ENCODE measurements at regions not wholly inside any gene's neighbourhood (a gene's known extent, or its start where the extent isn't known, plus 50 kb on each side); places are given as distances from the start of the nearest gene placed in this dataset.

DNA sequence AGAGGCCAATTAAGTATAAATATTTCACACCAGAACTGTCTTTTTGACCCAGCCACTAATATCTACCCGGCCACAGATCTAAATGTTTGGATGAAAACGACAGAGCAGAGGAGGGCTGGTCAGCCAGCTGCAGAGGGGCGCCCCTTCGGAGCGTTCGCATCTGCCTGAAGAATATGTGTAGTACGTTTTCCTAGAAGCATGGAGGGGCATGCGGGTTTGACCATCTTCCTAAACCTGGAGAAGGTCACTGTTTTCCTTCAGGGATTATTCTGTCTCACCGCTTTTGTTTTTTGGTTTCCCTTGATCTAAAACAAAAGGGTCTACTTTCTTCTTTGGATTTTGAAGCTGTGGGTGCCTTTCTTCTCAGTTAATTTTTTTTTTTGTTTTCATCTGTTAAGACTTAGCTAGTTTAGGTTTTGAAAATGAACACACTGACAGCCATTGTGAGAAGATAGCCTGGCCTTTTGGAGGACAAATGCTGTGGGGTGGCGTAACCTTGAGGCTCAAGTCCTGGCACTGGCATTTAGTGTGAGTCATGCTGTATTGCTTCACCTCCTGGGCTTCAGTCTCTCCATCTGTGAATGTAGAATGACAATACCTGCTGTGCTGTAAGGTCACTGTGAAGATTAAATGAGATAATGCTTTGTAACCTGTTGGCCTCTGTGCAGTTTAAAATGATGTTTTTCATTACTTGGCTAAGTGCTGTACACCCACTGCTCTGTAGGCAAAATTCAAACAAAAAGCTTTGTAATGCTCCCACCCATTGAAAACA is 74.1 kb upstream of the IRF2BP2 start:
- DNase-seq = peak; percentile 26

DNA sequence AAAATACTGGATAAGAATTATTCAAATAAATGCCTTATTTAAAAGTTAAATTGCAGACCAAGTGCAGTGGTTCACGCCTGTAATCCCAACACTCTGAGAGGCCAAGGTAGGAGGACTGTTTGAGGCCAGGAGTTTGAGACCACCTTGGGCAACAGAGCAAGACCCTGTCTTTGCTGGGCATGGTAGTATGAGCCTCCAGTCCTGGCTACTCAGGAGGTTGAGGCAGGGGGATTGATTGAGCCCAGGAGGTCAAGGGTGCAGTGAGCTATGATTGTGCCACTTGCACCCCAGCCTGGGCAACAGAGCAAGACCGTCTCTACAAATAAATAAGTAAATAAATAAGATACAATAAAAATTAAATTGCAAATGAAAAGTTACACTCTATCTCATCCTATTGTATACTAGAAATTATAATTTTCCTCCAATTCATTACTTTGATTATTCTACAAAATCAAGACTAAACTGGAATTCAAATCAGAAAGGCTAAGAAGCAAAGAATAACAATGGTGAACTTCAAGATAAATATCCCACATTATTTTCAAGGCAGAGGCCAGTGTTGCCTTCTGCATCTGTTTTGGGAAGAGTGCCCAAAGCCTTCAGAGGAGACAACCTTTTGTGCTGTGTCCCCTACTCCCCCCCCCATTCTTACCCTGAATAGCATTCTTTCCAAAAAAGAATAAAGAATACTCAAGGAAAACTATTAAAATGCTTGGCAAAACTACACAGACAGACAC is 73.3 kb upstream of the IRF2BP2 start:
- DNase-seq = no peak

DNA sequence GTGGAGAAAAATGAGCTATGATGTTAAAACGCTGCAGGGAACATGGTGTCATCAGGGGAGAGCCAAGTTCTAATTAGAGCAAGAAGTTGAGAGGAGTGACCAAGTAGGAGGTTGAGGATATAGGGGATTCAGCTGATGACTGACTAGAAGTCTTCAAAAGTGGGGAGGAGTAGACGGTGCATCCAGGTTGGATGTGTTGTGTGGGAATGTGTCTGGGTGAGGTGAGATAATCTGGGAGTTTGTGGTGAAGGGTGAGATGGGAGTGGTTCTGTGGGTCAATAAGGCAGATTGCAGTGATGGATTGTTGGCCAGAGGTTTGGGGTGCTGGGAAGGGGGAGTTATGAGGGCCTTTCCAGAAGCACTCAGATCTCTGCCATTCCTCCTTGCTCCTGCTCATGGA is 72.0 kb upstream of the IRF2BP2 start:
- peak; percentile 1 for DNase-seq

DNA sequence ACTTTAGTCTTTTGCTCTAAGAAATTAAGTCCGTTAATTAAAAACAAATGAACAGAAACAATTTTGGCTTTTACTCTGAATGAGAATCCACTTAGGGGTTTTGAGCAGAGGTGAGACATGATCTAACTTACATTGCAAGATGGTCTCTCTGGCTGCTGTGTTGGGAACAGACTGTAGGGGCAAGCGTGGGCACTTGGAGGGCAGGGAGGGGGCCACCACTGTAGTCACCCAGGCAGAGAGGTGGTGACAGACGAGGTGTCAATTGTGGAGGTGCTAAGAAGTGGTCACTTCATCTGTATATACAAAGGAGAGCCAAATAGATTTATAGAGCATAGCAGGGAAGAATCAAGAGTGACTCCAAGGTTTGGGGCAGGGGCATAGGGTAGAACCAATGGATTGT is 71.1 kb upstream of the IRF2BP2 start:
- DNase-seq = no peak

DNA sequence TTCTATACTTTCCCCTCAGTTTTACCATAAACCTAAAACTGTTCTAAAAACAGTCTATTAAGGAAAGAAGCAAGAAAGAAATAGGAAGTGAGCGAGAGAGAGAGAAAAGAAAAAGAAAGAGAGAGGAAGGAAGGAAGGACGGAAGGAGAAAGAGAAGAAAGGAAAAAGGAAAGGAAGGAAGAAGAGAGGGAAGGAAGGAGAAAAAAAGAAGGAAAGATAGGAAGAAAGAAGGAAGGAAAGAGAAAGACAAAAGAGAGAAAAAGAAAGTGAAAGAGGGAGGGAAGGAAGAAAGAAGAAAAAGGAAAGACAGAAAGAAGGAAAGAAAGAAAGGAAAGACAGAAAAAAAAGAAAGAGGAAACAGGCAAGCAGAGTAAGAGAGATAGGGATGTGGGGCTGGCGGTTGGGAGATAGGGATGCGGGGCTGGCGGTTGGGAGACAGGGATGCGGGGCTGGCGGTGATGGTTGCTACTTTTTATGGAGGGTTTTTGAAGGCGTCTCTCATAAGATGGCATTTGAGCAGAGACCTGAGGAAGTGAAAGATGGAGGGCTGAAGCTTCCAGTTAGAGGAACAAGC is 70.4 kb upstream of the IRF2BP2 start:
- DNase-seq = no peak

DNA sequence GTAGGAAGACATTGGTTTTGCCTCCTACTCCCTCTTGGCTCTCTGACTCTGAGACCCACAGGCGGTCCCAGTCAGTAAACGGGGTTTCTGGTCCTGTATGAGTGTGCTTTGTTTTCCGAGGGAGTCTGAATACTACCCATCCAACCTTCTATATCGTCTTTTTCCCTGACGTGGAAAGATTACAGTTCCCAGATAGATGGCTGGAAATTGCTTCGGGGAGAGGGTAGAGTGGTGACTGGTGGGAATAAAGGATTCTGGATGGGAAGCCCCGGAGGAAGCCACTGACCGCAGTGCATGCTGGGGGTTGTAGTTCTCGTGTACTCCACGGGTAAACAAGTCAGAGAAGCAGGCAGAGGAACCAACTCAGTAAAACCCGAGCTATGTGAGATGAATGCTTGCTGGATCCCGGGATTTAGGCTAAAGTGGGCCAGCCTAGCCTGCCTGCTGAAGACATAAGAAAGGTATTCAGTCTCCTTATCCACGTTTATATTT is 66.2 kb upstream of the IRF2BP2 start:
- peak; percentile 10 for DNase-seq

DNA sequence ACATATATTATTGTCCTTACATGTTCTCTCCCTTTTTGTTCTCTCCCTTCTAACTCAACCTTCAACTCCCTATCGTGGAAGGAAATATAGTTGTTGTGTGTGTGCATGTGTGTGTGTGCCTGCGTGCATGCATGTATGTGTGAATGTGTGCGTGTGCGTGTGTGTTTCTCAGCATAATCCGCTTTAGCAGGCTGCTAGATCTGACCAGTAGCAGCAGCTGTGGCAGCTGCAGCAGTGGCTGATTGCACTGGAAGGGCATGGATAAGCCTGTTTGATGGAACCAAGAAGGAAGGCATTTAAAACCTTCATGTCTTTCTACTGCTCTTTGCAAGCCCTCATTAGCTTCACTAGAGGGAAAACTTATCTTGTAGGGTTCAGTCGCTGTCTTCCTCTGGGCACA is 65.6 kb upstream of the IRF2BP2 start:
- DNase-seq = no peak

DNA sequence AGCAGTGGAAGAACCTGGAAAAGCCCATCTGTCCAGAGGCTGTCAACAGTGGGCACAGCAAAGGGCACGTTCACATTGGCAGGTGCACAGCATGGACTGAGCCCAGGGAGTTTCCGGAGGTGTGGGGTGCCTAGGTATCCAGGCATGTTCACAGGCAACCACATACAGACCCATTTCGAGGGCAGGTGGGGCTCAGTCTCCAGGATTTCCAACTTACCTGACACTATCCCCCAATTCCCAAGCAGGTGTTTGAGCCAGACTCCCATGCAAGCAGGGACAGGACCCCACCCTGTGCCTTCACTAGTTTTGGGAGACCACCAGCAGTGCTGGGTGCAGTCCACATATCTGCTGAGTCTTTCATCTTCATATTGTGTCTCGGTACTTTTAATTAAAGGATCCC is 65.0 kb upstream of the IRF2BP2 start:
- DNase-seq = no peak

DNA sequence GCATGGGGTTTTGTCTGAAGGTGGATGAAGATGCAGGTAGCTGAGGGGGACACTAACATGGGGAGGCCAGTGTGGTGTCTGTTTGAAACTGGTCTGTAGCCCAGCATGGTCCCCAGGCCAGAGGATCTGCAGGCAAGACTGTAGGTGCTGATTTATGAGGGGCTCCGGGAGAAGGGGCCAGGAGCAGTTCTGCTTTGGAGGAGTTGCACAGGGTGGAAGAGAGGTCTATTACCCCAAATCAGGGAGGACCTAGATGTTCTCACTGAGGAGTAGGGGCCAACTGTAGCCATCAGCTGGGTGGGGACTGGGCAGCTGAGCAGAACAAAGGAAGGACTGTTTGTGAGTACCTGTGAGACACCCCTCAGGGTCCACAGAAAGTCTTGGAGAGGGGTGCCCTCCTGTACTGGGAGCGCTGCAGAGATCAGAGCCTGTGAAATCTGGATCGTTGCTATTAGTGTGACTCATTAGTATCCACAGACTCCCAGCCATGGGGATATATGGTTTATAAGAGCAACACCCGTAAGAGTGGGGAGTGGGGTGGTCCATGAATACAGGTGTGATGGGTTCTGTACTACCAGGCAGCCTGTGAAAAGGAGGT is 64.3 kb upstream of the IRF2BP2 start:
- no peak for DNase-seq

DNA sequence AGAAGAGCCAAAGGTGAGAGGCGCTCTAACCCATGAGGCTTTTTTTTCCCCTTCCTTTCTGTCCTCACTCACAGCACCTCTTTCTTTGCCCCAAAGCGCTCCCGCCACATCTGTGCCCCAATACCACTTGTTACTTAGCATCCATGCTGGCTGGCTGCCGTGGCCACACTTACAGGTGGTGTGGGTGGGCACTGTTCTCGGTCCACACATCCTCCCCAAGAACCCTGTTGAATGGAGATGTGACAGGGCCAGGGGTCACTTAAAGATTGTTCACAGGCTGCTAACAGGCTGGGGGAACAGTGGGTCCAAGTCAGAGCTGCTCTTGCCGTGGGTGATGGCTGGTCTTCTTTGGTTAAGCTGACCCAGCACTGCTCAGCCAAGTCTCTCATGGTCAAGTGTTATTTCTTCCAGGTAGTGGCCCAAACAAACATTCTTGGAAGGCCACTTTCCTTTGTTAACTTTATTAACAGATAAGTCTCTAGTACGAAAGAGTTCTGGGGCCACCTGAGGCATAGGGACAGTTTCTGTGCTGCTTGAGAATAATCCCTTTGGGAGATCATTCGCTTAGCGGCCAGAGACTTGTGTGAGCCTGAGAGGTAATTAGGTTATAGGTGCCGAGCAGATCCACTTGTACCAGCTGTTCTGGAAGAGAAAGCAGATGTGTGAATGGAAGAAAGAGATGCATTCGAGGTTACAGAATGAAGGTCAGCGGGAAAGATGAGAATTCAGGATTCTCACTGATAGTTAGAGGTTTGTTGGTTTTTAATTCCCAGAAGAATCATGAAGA is 62.6 kb upstream of the IRF2BP2 start:
- no peak for DNase-seq

DNA sequence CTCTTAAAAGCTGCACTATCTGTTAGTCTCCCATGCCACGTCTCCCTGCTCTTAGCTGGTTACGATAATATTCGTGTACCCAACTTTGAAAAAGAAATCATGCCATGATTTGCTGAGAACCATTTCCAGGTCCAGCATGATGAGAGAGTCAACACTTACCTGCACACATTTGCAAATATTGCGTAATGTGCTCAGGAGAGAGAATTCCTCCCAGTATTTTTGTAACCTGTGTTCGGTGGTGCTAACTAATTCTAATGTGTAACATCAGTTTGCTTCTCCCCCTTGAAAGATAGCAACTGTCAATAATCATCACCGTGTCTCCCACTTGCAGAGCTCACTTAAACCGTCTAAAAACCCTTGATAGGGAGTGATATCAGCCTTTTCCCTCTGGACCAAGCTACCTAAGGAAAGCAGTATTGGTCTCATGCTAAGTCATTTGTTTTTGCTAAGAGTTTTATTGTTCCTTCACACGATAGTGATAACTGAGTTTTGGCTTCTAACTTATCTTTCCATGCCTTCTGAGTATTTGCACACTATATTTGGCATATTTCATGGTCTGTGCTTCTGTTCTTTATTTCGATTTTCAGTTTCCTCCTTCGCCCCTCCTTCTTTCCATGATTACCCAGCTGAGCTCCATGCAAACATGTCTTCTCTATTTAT is 61.1 kb upstream of the IRF2BP2 start:
- DNase-seq = no peak

DNA sequence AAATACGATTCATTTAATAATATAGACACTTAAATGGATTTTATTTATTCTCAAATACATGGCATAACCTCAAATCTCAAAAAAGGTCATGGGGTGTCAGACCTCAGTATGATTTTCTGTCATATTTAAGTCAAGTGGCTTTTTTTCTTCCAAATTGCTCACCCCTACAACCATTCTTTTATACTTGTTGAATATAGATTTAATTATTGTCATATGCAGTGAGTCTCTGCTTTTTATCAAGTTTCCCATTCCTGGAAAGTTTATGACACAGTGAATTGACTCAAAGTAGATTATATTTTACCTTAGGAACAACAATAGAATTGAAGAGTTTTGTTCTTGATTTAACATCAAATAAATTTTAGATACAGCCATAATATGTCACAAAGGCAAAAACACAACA is 59.5 kb upstream of the IRF2BP2 start:
- DNase-seq = no peak

DNA sequence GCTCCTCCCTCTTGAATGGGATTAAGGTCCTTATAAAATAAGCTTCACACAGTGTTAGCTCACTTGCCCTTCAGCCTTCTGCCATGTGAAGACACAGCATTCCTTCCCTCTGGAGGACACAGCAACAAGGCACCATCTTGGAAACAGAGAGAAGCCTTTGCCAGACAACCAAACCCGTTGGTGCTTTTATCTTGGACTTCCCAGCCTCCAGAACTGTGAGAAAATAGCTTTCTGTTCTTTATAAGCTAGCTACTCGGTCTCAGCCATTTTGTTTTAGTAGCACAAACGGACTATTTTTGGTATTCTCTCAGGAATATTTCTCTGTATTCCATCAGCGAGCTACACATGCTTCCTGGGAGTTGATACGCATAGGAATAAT is 58.6 kb upstream of the IRF2BP2 start:
- DNase-seq = no peak

DNA sequence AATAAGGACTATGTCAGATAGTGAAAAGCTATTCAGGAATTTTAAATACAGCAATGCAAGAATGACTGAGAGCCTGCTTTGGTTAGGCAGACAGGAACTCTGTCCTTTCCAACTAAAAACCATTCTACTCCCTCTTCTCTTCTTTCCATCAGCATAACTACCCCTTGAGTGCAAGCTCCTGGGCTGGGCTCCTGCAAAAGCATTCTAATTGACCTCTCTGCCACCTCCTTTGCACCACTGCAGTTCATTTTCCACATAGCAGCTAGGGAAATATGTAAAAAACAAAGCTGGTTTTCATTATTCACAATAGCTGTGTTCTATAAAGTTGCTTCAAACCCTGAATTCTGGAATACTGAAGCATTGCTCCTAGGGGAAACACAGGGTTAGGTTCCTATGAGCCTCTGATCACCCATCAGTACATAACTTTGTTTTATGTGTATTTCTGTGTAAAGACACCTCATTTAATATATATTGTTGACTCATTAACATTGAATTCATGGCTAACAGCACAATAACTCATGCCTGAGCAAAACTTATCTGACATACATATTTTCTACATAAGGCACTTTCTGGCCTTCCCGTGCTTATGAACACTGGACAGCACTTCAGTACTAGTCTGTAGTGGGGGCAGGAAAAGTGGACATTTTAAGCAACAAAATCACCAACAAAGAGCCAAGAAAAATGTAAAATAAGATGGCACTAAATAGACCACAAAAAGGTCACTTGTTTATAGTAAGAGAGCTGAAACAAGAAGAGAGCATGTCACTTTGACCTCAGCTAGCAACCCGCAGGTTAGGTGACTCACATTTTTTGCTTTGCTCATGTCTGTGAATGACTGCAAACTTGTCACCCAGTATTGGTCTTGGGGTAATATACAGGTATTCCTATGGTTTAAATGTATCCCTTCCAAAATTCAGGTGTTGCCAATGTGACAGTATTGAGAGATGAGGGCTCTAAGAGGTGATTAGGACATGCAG is 57.9 kb upstream of the IRF2BP2 start:
- DNase-seq = no peak

DNA sequence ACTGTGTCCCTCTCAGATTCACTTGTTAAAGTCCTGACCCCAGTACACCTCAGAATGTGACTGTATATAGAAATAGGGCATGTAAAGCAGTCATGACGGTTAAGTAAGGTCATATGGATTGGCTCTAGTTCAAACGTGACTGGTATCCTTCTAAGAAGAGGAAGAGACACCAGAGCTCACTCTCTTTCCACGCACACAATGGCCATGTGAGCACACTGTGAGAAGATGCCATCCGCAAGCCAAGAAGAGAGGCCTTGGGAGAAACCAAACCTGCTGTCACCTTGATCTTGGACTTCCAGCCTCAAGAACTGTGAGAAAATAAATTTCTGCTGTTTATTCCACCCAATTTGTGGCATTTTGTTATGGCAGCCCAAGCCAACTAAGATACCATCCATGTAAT is 56.8 kb upstream of the IRF2BP2 start:
- no peak for DNase-seq

DNA sequence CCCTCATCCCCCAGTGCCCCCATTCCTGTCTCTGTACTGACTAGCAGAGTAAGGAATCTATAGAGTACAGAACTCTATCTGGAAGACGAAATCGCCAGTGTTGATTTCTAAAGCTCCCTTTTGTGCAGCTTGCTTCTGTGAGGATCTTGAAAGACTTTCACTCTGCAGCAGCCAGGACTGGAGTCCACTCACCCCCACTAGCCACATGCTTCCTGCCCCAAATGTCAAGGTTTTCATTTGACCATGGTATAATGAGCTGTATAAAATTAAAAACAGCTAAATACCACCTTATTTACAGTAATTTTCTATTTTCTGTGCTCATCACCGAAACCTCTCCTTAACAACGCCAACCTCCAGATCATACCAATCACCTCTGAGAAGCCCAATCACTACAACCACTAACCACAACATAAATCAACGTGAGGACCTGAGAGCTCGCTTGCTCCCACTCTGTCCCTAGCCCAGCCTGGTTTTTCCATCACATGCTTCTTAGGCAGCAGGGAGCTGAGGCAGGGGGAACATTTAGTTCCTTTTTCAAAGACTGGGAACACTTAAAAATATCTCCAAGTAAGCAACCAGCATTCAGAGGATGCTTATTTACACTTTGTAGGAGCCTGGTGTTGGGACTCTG is 56.1 kb upstream of the IRF2BP2 start:
- no peak for DNase-seq

DNA sequence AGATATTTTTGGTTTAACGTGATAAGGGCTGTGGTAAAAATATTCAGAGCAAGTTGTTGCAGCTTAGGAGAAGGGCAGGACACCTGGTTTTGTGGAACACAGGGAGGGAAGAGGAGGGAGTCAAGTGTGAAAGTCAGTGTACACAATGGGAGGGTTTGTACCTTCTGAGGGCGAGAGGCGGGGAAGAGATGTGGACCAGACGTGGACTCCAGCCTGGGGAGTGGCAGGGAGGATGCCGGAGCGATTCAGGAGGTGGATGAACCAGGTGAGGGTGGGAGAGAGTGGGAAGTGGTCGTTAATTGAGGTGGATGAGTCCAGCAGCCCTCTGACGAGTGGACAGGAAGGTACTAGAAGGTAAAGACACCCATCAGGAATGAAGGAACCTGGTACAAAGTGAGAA is 52.2 kb upstream of the IRF2BP2 start:
- no peak for DNase-seq

DNA sequence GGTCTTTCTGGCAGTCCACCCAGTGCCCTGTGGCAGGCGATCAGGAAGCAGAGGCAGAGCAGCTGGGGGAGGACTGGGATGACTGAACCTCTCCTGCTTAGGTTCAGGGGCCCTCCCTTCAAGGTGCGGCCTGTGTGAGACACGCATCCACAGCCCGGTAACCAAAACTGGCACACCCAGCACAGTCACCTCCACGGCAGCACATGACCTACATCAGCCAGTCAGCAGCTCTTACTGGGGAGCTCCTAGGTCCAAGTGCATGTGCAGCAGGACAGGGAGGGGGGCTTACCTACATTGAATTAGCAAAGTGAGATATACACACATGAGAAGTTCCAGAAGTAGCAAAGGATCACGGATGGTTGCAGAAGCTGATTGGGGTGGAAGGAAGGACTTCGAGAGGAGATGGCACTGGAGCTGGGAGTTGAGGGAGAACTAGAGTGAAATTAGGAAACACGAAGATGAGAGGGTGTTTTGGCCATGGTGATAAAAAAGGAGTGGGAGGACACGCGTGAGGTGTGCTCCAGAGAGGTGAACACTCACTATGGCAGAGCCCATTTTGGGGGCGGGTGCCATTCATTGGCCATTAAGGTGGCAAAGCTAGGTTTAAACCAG is 51.4 kb upstream of the IRF2BP2 start:
- no peak for DNase-seq

DNA sequence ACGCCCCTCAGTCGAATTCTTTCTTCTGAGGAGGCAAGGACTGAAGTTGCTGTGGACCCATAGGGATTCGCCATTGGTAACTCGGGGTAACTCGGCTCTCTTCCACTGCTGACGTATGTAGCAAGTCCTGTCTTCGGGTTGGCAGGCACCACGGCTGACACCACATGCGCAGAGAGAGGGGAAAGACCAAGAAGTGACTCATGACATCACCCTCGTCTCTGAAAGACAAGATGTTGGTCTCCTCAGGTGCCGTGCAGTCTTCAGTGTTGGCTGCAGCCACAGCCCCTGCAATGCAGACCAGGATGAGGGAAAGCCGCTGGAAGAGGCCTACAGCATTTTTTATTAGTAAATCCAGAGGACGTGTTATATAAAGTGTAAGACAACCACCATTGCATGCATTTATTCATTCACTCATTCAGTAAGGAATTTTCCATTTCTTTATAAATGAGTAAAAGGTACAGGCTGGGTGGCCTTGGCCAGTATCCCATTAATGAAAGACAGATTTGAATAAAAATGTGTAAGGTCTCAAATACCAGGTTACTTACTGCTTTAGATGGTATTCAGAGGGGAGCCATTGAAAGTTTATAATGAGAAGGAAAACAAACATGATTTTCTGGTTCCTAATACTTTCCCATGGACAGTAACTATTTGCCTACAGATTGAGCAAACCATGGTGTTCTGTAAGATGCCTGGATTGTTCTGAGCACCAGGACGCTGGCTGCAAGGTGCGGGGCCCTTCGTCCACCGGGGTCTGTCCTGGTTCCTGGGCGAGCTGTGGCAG is 50.7 kb upstream of the IRF2BP2 start:
- no peak for DNase-seq

Measured in NCI-H226 (cell line).